ENCODE measurements at regions not wholly inside any gene's neighbourhood (a gene's known extent, or its start where the extent isn't known, plus 50 kb on each side); places are given as distances from the start of the nearest gene placed in this dataset.
"Not testable (repeated sequence)": the region's sequence is repeated elsewhere in the genome, so short reads cannot be mapped to it uniquely, and the experiment has no call there.

- no peak for DNase-seq
Measured at GRCh38 chr12:65742018-65743010, 82.0 kb upstream of the HMGA2 start.

DNA sequence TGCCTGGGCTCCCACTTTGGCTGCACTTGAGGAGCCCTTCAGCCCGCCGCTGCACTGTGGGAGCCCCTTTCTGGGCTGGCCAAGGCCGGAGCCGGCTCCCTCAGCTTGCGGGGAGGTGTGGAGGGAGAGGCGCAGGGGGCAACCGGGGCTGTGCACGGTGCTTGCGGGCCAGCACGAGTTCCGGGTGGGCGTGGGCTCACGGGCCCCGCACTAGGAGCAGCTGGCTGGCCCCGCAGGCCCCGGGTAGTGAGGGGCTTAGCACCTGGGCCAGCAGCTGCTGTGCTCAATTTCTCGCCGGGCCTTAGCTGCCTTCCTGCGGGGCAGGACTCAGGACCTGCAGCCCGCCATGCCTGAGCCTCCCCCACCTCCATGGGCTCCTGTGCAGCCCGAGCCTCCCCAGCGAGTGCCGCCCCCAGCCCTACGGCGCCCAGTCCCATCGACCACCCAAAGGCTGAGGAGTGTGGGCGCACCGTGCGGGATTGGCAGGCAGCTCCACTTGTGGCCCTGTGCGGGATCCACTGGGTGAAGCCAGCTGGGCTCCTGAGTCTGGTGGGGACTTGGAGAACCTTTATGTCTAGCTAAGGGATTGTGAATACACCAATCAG, 79.9 kb upstream of the HMGA2 start:
- not testable (repeated sequence) for DNase-seq

DNA sequence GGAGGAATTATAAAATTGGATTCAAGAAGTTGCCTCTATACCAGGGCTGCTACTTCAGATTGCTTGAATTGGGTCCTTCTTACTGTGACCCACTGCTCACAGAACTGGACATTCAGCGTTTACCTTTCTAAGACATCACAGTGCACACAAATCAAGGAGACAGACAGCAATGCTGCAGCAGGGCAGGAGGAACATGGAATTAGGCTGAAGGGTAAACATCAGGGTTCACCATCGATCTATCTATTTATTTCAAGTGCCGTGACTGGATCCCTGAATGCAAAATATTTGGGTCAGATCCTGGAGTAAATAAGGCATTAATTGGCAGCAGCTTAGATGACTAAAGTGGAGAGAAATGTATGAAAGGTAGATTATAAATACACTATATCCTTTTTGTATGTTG, 76.9 kb upstream of the HMGA2 start:
- no peak for DNase-seq

DNA sequence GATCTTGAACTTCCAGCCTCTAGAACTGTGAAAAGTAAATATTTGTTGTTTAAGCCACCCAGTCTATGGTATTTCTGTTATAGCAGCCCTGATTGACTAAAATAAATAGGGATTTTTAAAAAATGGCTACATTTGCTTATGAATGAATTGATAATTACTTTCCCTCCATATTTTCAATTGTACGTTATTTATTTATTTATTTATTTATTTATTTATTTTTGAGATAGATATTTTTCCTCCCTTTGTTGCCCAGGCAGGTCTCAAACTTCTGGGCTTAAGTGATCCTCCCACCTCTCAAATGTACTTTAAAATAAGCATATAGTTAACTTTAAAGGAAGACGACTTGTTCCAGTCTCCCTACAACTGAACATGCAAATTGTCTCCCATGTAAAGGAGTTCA, 76.0 kb upstream of the HMGA2 start:
- DNase-seq: no peak

DNA sequence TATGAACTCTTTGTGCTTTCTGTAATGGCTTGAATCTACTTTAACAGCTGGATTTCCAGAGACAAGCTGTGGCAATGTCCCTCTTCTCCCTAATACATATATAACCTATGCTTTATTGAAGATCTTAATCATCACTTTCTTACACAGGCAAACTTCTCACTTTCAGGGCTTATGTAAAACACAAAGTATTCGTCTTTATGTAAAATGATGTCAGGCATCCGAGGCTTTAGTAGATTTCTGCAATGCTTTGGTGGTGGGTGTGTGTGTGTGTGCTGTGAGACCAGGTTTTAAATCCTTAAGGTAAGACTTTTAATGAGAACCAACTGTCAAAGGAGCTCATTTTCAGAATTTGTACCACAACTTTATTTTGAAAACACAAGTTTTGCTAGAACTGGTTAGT, 70.0 kb upstream of the HMGA2 start:
- DNase-seq: no peak

- DNase-seq: no peak
Measured at GRCh38 chr12:65754744-65755595, 69.3 kb upstream of the HMGA2 start.

DNA sequence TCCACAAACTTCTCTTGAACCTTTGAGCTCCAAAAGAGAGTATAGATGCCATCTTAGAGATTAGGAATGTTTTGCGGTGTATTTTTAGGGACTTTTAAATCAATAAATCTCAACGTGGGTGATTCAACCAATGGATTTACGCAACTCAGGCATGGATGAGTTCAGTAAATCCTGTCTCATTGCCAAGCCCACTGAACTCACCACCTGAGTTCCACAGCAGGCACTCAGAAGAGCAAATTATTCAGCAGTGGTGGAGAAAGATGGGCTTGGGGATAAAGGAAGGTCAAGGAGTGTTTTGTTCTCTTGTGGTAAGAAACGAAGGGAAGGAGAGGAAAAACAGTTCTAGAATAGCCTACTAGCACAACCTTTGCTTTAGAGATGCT, 68.7 kb upstream of the HMGA2 start:
- DNase-seq: no peak

DNA sequence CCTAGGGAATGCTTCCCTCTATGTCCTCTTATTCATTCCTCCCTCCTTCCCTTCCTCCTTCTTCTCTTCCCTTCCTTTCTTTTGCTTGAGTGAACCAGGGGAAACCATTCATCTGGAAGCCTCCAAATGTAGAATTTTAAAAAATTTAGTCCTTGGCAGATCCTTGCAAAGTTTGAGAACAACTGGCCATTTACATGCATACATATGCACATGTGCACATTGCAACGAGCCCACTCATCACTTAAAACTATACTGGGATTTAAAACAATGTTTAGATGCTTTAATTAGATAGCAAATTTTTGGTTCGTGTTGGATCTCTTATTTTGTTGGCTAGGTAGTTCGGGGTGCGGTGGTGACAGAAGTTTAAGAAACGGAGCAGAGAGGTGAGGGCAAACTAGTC, 68.0 kb upstream of the HMGA2 start:
- DNase-seq: no peak

DNA sequence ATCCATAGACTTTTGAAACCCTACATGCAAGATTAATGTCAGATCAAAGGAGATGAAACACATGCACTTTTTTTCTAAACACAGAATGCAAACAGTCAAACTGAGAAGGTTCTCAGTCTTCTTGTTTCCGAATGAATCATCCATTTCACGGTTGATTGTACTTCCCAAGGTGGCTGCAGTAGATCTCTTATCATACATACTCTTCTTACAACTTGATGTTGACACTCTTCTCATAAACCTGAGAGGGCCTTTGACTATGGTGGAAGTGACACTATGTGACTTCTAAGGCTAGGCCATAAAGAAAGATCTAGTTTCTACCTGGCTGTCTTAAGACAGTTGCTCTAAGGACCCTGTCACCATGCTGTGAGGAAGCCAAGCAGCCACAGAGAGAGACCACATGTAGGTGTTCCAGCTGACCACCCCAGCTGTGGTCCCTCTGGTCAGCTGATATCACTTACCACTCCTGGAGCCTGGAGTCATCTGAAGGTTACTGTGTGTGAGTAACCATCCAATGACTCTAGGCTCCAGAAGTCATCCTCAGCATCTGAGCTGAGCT, 67.2 kb upstream of the HMGA2 start:
- no peak for DNase-seq

DNA sequence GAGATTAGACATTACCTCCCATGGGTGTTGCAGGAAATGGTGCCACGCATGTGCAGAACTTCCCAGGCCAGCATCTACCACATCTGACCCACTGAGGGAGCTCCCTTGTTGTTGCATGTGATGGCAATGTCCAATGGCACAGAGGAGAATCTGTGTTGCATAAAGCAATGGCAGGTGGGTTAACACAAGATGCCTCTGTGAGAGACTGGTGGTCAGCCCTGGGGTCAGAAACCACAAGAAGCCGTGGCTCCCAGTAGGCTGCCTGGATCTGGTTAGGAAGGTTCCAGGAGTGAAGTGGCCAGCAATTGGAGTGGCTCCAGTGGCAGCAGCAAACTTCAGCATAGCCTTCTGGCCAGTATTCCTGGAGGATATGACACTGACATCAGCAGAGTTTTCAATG, 65.9 kb upstream of the HMGA2 start:
- DNase-seq: no peak

GRCh38 chr12:65759735-65760134, 64.5 kb upstream of the HMGA2 start:
- no peak for DNase-seq

DNA sequence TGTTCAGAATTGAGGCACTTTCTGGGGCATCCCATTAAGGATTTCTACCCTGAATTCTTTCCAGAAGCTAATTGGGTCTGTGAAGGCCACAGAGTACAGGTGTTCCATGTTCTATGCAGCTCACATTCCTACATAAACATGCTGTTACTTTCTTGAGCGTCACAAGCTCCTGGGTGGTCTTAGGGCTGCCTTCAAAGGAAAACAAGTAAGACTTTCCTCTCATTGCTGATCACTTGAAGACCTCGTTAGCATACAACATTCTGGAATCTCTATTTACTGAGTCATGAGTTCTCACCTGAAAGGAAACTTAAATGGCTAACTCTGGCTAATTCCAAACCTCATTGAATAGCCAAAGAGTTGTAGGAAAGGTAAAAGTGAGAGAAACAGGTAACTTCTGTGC, 63.0 kb upstream of the HMGA2 start:
- DNase-seq: no peak

DNA sequence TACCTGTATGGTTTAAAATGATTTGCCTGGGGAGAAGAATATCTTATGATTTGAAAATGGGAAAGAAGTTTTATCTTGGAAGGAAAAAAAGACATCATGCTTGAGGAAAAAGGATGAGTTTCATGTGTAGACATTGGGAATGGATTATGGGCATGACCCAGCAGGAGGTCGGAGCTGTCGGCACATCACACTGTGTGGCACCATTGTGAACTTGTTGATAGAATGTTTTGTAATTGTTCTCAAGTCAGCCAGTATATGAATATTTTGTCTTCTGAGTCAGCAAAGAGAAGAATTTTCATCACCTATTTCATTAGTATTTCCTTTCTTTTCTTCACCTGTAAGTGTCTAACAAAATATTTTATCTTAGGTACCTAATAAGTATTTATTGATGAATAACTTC, 60.0 kb upstream of the HMGA2 start:
- no peak for DNase-seq

- no peak for DNase-seq
Measured at GRCh38 chr12:65765436-65765813, 58.9 kb upstream of the HMGA2 start.

DNA sequence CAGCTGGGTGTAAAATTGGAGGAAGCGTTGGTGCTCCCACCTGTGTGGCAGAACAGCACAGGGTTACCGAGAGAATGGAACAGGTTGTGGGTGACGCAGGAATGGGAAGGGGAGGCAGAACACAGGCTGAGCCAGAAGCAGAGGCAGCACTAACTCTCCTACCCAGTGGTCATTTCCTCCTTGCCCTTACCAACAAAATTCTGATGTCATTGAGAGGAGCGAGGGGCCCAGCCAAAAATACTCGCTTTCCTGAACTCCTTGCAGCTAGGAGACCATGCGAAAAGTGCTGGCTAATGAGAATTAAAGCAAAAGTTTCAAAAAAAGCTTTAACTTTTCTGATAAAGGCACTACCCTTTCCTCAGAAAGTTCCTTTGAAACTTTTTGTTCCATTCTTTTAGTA, 54.4 kb upstream of the HMGA2 start:
- DNase-seq: no peak

Data from DMS153 (cell line).